Neural crest cell (in vitro differentiated cells): ENCODE measurements at regions not wholly inside any gene's neighbourhood (a gene's known extent, or its start where the extent isn't known, plus 50 kb on each side); places are given as distances from the start of the nearest gene placed in this dataset.
"Not testable (repeated sequence)": the region's sequence is repeated elsewhere in the genome, so short reads cannot be mapped to it uniquely, and the experiment has no call there.

ENCODE experiments used
- DNase-seq: peaks from one replicate; pipeline ENCODE4 v3.0.0; 2021; ENCODE audit warnings: low read depth, mixed read lengths, low spot score
- H3K27ac Mint-ChIP-seq: one replicate; pipeline ENCODE4 v1.8.0; 2021; ENCODE audit warnings: mild to moderate bottlenecking, mixed read lengths; ENCODE audit not compliant: unreplicated experiment
- H3K27me3 Mint-ChIP-seq: 2 replicates; pipeline ENCODE4 v1.8.0; 2021; ENCODE audit warnings: low read depth, mild to moderate bottlenecking, mixed read lengths
- H3K36me3 Mint-ChIP-seq: 2 replicates; pipeline ENCODE4 v1.8.0; 2021; ENCODE audit warnings: low read depth, mild to moderate bottlenecking, mixed read lengths
- H3K4me1 Mint-ChIP-seq: 2 replicates; pipeline ENCODE4 v1.8.0; 2021; ENCODE audit warnings: mixed read lengths
- H3K4me3 Mint-ChIP-seq: one replicate; pipeline ENCODE4 v1.8.0; 2021; ENCODE audit warnings: mild to moderate bottlenecking, mixed read lengths
- H3K9me3 Mint-ChIP-seq: 2 replicates; pipeline ENCODE4 v1.8.0; 2021; ENCODE audit warnings: mixed read lengths
- CTCF ChIP-seq: fragments of 200-600 bp; sonication (generic); conservative IDR thresholded peaks from 2 replicates; pipeline ENCODE4 v1.5.0; 2021; ENCODE audit warnings: antibody characterized with exemption, mild to moderate bottlenecking

- H3K27ac Mint-ChIP-seq = no peak overlapping the region
These were observed 234.7 kb upstream of the MAF start for GRCh38 chr16:79835194-79835593.

GRCh38 chr16:79834720-79835119, 234.2 kb upstream of the MAF start:
- H3K36me3 Mint-ChIP-seq = no peaks in the 10 kb centered on the region
- no peak for TF ChIP-seq CTCF
- no peaks in the 10 kb centered on the region for H3K27me3 Mint-ChIP-seq
- DNase-seq = no peak
- H3K9me3 Mint-ChIP-seq = no peaks in the 10 kb centered on the region
- no peak overlapping the region for H3K4me3 Mint-ChIP-seq
- H3K27ac Mint-ChIP-seq = no peak overlapping the region
- H3K4me1 Mint-ChIP-seq = peaks cover 12% of the 10 kb centered on the region

More at GRCh38 chr16:79835194-79835593, 234.7 kb upstream of the MAF start:
- Mint-ChIP-seq H3K36me3 (no peaks in the 10 kb centered on the region), H3K27me3 (no peaks in the 10 kb centered on the region), H3K9me3 (no peaks in the 10 kb centered on the region), H3K4me1 (peaks cover 14% of the 10 kb centered on the region), H3K4me3 (no peak overlapping the region)
- DNase-seq = no peak
- TF ChIP-seq CTCF = no peak

- not testable (repeated sequence) for H3K27ac Mint-ChIP-seq, H3K4me1 Mint-ChIP-seq, H3K9me3 Mint-ChIP-seq, H3K4me3 Mint-ChIP-seq, H3K36me3 Mint-ChIP-seq, H3K27me3 Mint-ChIP-seq, DNase-seq
These were observed 233.5 kb upstream of the MAF start for GRCh38 chr16:79834003-79834402.

- Mint-ChIP-seq H3K27ac (no peak overlapping the region), H3K4me1 (peaks cover under 1% of the 10 kb centered on the region), H3K9me3 (no peaks in the 10 kb centered on the region), H3K36me3 (no peaks in the 10 kb centered on the region), H3K27me3 (no peaks in the 10 kb centered on the region), H3K4me3 (no peak overlapping the region)
- TF ChIP-seq CTCF = no peak
- DNase-seq = no peak
These were observed 233.0 kb upstream of the MAF start for GRCh38 chr16:79833559-79833958.

GRCh38 chr16:79826732-79827475, 226.4 kb upstream of the MAF start:
- H3K27ac Mint-ChIP-seq = no peak overlapping the region
- H3K9me3 Mint-ChIP-seq = no peaks in the 10 kb centered on the region
- DNase-seq = no peak
- H3K27me3 Mint-ChIP-seq = no peaks in the 10 kb centered on the region
- no peaks in the 10 kb centered on the region for H3K36me3 Mint-ChIP-seq
- H3K4me3 Mint-ChIP-seq = no peak overlapping the region
- no peak for TF ChIP-seq CTCF
- H3K4me1 Mint-ChIP-seq = no peaks in the 10 kb centered on the region

GRCh38 chr16:79825002-79825401, 224.5 kb upstream of the MAF start:
- H3K4me1 Mint-ChIP-seq = no peaks in the 10 kb centered on the region
- H3K4me3 Mint-ChIP-seq = no peak overlapping the region
- H3K27me3 Mint-ChIP-seq = no peaks in the 10 kb centered on the region
- peaks cover 2% of the 10 kb centered on the region for H3K9me3 Mint-ChIP-seq
- H3K27ac Mint-ChIP-seq = no peak overlapping the region
- DNase-seq = no peak
- no peaks in the 10 kb centered on the region for H3K36me3 Mint-ChIP-seq
- no peak for TF ChIP-seq CTCF
